SIG-M5 (cell line): ENCODE measurements at regions not wholly inside any gene's neighbourhood (a gene's known extent, or its start where the extent isn't known, plus 50 kb on each side); places are given as distances from the start of the nearest gene placed in this dataset.
"Not testable (repeated sequence)": the region's sequence is repeated elsewhere in the genome, so short reads cannot be mapped to it uniquely, and the experiment has no call there.

Experiments used
- DNase-seq: peaks from one replicate; lab custom pipeline; 2025; lab: John Stamatoyannopoulos, UW

DNA sequence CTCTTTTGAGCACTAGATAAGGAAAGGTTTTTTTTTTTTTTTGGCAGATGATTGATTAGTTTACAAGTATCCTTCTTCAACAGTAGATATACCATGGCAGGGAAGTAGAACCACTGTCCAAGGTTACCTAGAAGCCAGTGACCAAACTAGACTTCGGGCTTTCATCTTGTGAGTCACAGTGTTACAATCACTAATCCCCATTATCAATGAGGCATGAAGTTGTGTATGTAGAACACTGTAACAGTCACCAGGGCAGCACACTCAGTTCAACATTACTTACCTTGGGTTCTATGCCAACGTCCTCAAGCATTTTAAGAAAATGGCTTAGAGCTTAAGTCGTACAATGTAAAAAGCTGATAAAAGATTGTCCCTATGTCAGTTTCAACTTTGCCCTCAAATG lies 430.9 kb downstream of the ETS1 start:
- DNase-seq = no peak

DNA sequence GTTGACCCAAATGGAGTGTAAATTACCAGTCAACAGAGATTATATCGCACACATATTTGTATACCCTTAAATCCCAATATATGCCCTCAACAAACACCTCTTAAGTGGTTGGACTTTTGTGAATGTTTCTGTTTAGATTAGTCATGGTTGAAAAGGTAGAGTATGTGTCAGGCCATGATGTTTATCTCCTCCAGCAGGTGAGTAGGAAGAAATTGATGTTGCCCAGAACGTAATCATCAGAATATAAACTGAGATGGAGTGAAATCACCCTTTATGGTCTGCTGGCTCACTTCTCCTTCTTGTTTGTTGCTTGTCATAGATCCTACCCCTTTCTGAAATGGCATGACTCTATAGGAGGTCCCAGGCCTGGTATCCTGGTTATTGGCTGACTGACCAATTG lies 431.8 kb downstream of the ETS1 start:
- no peak for DNase-seq

GRCh38 chr11:128153697-128154048 lies 433.7 kb downstream of the ETS1 start:
- no peak for DNase-seq

- no peak for DNase-seq
These were observed 434.3 kb downstream of the ETS1 start for GRCh38 chr11:128152796-128153696.

DNA sequence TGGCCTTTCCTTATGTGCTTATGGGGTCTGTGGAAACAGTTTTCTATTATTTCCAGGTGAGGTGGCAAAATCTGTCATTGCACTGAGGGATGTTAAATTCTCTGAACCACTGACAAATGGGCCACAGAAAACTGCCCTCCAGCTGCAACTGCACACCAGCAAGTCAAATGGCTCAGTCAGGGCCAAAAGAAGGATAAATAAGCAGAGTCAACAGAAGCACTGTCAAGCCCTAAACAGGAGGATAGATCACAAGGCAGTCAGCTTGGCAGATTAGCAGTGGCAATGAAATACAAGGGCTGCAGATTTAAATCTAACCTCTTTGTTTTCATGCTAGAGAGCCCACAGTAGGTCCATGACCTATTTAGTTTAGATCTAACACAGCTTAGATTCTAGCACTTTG lies 435.6 kb downstream of the ETS1 start:
- no peak for DNase-seq

DNA sequence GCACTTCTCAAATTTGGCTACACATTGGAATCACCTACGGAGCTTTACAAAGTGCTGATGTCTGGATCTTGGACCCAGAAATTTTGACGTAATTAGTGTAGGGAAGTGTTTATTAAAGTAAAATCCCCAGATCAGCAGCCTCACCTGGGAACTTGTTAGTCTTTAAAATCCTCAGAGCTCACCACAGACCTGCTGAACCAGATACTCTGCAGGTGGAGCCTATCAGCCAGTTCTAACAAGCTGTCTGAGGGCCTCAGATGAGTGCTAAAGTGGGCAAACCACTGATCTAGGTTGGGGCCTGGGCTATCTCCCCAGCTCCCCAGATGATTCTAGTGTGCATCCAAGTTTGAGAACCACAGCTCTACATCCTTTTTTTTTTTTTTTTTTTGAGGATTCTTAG lies 436.0 kb downstream of the ETS1 start:
- no peak for DNase-seq

DNA sequence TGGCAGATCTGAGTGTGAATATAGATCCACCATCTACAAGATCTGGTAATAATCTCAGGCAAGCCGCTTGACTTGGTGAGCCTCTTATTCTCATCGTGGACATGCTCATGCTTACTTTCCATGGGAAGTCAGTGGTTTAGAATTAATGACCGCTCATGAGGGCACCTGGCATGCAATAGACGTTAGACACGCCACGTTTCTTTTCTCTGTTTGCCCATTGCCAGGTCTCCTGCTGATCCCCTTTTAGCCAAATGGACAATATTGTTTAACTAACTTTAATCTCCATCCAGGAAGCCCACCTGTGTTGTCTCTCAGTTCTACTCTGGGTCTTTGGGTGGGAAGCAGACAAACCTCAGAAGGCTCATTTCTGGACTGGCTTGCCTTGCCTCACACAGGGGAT lies 439.1 kb downstream of the ETS1 start:
- DNase-seq = no peak

DNA sequence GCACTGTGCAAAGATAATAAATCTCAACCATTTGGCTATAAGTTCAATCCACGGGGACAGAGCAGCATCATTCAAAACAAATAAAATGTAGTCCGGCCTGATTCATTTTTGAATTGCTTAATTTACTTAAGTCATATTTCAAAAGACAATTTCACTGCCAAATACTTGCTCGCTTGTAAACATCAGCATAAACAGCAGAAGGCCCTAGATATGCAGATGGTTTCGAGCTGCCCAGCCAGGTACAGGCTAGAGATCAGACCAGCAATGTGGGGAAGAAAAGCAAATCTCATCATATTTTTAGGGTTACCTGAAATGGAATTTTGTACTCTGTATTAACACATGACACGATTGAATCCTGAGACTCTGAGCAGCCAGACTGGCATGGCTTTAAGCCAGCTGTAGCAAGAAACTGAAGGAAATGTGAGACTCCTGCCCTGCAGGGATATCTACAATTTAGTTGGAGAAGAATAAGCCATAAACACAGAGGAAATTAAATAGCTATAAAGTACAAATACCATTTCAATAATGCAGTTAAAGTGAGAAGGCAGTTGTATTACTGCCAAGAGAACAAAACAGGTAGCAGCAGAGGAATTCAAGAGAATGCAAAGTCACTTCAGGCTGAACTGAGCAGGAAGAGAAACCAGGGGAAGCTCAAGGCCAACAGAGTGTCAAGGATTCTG lies 440.3 kb downstream of the ETS1 start:
- no peak for DNase-seq

DNA sequence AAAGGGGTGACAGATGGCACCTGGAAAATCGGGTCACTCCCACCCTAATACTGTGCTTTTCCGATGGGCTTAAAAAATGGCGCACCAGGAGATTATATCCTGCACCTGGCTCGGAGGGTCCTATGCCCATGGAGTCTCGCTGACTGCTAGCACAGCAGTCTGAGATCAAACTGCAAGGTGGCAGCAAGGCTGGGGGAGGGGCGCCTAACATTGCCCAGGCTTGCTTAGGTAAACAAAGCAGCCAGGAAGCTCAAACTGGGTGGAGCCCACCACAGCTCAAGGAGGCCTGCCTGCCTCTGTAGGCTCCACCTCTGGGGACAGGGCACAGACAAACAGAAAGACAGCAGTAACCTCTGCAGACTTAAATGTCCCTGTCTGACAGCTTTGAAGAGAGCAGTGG lies 447.1 kb downstream of the ETS1 start:
- not testable (repeated sequence) for DNase-seq

DNA sequence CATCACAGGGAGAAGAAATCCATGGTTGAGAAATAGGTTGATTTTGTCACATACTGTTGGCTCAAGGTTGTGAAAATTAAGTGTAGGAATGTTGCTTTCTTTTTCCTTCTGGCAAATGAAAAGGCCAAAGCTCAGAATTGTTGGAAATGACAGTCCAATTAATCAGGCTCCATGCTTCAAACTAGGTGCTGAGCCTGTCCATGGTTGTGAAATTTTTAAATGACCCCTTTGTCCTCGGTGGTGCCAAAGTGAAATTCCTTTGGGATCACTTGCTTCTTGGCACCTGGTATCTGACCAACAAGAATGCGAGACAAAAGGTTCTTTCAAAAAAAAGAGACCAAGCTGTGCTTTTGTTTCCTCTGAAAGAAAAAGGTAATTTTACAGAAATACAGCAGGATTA lies 451.9 kb downstream of the ETS1 start:
- no peak for DNase-seq

DNA sequence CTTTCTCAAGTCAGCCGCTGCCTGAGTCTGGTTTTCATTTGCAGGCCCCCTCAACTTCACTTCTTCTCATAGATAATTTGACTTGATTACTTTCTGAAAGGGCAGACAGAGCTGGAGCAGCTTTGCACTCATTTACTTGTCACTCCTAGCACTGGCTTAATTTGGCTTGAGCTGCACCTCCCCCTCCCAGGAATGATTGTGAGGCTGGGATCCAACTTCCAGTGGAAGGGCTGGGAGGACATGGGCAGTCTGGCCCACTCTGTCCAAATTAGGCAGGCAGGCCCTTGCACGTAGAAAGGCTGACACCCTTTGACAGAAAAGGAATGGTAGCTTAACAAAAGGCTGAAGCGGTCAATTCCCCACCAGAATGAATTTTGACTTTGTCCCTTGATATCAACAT lies 453.9 kb downstream of the ETS1 start:
- no peak for DNase-seq

DNA sequence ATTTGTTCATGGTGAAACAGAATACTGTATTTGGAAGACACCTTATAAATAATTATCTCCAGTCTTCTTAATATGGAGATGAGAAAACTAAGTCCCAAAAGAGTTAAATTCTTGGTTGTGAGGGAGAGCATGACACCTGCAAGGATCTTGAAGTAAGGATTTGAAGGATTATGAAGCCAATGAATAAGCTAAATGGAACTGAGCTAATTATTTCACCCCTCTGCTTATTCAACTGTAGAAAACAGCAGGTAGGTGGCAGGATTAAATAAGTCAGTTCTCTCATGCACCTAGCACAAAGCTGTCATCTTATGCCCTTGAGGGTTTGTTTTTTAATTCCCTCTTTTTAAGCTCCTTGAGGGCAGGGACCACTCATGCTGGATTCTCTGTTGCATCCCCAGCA lies 457.3 kb downstream of the ETS1 start:
- no peak for DNase-seq

GRCh38 chr11:128125723-128126122 lies 461.6 kb downstream of the ETS1 start:
- no peak for DNase-seq

- DNase-seq = no peak
These were observed 470.5 kb downstream of the ETS1 start for GRCh38 chr11:128116885-128117284.

DNA sequence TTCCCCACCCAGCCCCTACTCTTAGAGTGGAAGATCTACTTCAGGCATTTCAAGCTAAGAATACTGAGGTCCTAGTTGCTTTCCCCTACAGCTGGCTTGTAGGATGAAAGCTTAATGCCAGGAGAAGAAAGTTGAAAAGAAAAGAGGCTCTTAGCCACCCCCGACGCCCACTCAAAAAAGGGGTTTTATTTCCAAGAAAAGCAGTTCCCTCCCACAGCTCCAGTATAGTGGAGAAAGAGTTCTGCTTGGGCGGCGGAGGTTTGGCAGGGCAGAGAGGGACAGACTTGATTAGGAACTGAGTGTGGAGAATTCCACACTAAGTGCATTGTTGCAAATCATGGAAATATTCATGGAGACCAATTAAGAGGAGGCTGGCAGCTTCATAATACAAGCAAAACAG lies 470.9 kb downstream of the ETS1 start:
- DNase-seq = no peak

DNA sequence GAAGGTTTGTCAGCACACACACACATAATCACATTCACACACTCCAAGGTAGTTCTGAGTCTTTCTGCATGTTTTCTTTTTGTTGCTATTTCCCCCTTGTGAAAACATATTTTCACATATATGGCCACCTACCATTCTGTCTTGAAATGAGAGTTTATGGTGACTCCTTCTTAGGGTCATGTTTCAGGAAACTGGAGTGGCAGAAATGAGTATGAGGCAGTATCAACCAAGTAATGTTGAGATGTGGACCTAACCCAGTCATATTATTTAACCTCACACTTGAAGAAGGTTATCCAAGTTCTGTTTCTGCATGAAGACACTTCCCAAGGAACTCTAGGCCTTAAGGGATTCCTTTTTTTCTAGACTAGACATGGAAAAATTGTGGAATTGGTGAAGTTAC lies 481.4 kb downstream of the ETS1 start:
- no peak for DNase-seq

DNA sequence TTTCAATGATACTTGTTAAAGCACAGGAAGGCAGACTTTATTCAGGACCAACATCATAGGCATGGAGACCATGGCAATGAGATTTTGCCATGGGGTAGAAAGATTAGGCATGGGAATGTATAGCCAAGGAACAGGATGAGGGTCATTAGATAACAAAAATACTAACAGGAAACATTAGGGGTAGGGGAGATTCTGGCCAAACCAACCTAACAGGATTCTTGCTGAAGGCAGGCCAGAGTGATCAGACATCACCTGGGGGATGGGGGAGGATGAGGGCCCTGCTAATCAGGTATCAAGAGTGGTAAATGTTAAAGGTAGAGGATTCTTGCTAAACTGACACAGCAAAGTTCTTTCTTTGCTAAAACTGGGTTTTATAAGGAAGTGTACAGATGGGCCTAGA lies 481.8 kb downstream of the ETS1 start:
- DNase-seq = no peak

DNA sequence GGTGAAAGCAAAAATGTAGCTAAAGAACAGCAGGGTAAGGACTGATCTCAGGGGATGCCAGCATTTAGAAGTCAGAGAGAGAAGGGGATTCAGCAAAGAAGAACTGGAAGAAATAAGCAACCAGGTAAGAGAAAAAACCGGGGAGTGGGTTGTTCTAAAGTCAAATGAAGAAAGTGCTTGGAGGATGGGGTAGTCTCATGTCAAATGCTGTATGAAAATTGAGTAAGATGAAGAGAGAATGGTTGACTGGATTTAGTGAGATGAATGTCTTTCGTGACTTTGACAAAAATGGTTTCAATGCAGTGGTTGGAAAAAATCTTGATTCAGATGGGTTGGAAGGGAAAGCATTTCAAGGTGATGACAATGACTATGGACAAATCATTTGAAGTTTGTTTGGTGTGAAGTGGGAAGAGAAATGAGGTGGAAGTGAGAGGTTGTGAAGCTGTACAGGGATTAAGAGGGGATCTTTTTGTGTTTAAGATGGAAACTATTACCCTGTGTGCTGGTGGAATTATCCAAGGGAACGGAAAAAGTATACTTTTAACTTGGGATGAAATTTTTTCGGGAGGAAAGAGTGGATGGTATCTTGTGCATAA lies 484.0 kb downstream of the ETS1 start:
- DNase-seq = no peak

DNA sequence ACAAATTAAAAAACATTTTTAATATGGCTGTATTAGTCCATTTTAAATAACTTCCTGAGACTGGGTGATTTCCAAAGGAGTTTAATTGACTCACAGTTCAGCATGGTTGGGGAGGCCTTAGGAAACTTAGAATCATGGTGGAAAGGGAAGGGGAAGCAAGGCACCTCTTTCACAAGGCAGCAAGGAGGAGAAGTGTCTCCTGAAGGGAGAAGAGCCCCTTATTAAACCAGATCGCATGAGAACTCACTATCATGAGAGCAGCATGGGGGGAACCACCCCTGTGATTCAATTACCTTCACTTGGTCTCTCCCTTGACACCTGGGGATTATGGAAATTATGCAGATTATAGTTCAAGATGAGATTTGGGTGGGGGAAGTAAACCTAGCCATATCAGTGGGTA lies 488.6 kb downstream of the ETS1 start:
- DNase-seq = no peak

GRCh38 chr11:128095466-128095981 lies 491.8 kb downstream of the ETS1 start:
- DNase-seq = no peak

- no peak for DNase-seq
These were observed 493.7 kb downstream of the ETS1 start for GRCh38 chr11:128093689-128094088.

DNA sequence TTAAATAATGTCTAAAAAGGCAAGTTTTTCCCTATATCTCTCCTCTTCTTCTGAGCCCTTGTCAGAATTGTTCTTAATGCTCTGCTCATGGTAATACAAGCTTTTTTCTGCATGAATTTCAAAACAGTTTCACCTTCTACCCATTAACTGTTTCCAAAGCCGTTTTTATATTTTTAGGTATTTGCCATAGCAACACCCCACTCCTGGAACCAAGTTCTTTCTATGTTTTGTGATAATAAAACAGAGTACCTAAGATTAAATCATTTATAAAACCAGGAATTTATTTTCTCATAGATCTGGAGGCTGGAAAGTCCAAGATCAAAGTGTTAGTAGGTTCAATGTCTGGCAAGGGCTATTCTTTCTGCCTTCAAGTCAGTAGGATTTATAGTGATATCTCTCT lies 497.4 kb downstream of the ETS1 start:
- DNase-seq = no peak

DNA sequence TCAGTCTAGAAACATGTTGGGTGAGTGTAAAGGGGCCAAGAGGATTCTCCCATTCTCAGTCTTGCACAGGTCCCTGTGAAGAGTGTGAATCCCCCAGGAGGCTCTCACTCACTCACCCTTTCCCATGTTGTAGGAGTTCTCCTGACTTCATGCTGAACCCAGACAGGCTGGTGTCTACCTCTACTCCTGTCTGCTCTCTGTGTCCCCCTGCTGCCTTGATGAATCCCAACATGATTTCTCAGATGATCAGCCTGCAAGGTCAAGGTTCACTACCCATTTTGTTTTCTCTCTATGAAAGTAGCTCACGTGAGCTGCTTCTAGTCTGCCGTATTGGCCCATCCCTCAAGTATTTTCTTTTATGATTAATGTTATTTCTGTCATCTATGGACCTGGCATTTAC lies 500.6 kb downstream of the ETS1 start:
- DNase-seq = no peak
